GM18507 (cell line): ENCODE measurements at regions not wholly inside any gene's neighbourhood (a gene's known extent, or its start where the extent isn't known, plus 50 kb on each side); places are given as distances from the start of the nearest gene placed in this dataset.

Source experiments
- DNase-seq: peaks from one replicate; pipeline ENCODE4 v3.0.0; 2011; ENCODE audit warnings: low read depth; ENCODE audit not compliant: insufficient read length; ENCODE audit errors: extremely low spot score
- FAIRE-seq: peaks from 2 replicates; lab custom pipeline; 2011; peaks lifted over from hg19 to GRCh38; lab: Jason Lieb, UNC

GRCh38 chr2:88296247-88296646, 126.1 kb downstream of the THNSL2 start:
- DNase-seq: no peak
- FAIRE-seq: no peak

GRCh38 chr2:88283886-88284592, 113.9 kb downstream of the THNSL2 start:
- FAIRE-seq: no peak

GRCh38 chr2:88281302-88282217, 111.4 kb downstream of the THNSL2 start:
- FAIRE-seq (no peak), DNase-seq (no peak)

More at GRCh38 chr2:88283886-88284592, 113.9 kb downstream of the THNSL2 start:
- no peak for DNase-seq

- DNase-seq (no peak), FAIRE-seq (no peak)
Observed at GRCh38 chr2:88269836-88270235, 99.7 kb downstream of the THNSL2 start.

- FAIRE-seq: peak; percentile 5
- DNase-seq: no peak
Observed at GRCh38 chr2:88265352-88266303, 95.5 kb downstream of the THNSL2 start.

- FAIRE-seq (no peak), DNase-seq (no peak)
Observed at GRCh38 chr2:88263861-88264260, 93.7 kb downstream of the THNSL2 start.

GRCh38 chr2:88261725-88262124, 91.6 kb downstream of the THNSL2 start:
- FAIRE-seq: no peak
- no peak for DNase-seq

GRCh38 chr2:88258208-88258607, 88.1 kb downstream of the THNSL2 start:
- DNase-seq: no peak

GRCh38 chr2:88254437-88255091, 84.4 kb downstream of the THNSL2 start:
- FAIRE-seq (no peak), DNase-seq (no peak)

More at GRCh38 chr2:88258208-88258607, 88.1 kb downstream of the THNSL2 start:
- FAIRE-seq: no peak

- DNase-seq: no peak
- no peak for FAIRE-seq
Observed at GRCh38 chr2:88253997-88254396, 83.9 kb downstream of the THNSL2 start.

GRCh38 chr2:88253375-88253774, 83.2 kb downstream of the THNSL2 start:
- FAIRE-seq (no peak), DNase-seq (no peak)

GRCh38 chr2:88252646-88253045, 82.5 kb downstream of the THNSL2 start:
- no peak for FAIRE-seq
- DNase-seq: no peak

GRCh38 chr2:88252111-88252510, 82.0 kb downstream of the THNSL2 start:
- DNase-seq: no peak
- FAIRE-seq: no peak

GRCh38 chr2:88250404-88250803, 80.3 kb downstream of the THNSL2 start:
- FAIRE-seq: no peak
- DNase-seq: no peak

GRCh38 chr2:88248280-88248828, 78.2 kb downstream of the THNSL2 start:
- DNase-seq (no peak), FAIRE-seq (no peak)

- FAIRE-seq (no peak), DNase-seq (no peak)
Observed at GRCh38 chr2:88247531-88247930, 77.4 kb downstream of the THNSL2 start.

- DNase-seq: no peak
- no peak for FAIRE-seq
Observed at GRCh38 chr2:88245109-88245508, 75.0 kb downstream of the THNSL2 start.

- DNase-seq: no peak
- FAIRE-seq: no peak
Observed at GRCh38 chr2:88239781-88240180, 69.6 kb downstream of the THNSL2 start.

GRCh38 chr2:88236666-88237065, 66.5 kb downstream of the THNSL2 start:
- DNase-seq (no peak), FAIRE-seq (no peak)
